IMR-90 (cell line): ENCODE measurements at regions not wholly inside any gene's neighbourhood (a gene's known extent, or its start where the extent isn't known, plus 50 kb on each side); places are given as distances from the start of the nearest gene placed in this dataset.

Experiments used
- ATAC-seq: fragments of 200-7000 bp; cut with Tn5 transposase; 2 replicates; pipeline ENCODE4 v1.9.1; 2020; ENCODE audit warnings: low read depth, mild to moderate bottlenecking, moderate library complexity
- BruUV-seq: library from RNA; stranded (reverse); fragments of 400-500 nt; replicated peaks from 2 replicates; lab custom pipeline; 2021; lab: Mats Ljungman, UMichigan
- CTCF ChIA-PET: fragments of 300-600 bp; formaldehyde crosslinking; extraction: SDS; loops from one replicate; lab custom pipeline; 2021; ENCODE audit warnings: antibody characterized with exemption; lab: Yijun Ruan, JAX
- POLR2A ChIA-PET: fragments of 300-600 bp; sonication (Branson Sonifier 250); formaldehyde crosslinking; loops from one replicate; lab custom pipeline; 2022; ENCODE audit warnings: antibody characterized with exemption; ENCODE audit not compliant: unreplicated experiment; lab: Charles Lee
- DNase-seq: peaks from one replicate; pipeline ENCODE4 v3.0.0; 2013
- H2AFZ ChIP-seq: replicated peaks from 2 replicates; pipeline ENCODE3; 2013; ENCODE audit warnings: low read length, mild to moderate bottlenecking; ENCODE audit not compliant: poor library complexity
- H2AK5ac ChIP-seq: 2 replicates; pipeline ENCODE4 v1.6.1; 2013; ENCODE audit warnings: low read depth, low read length, inconsistent platforms
- H2AK9ac ChIP-seq: replicated peaks from 2 replicates; pipeline ENCODE3; 2013; ENCODE audit warnings: mild to moderate bottlenecking, low read depth, low read length, moderate library complexity; ENCODE audit not compliant: poor library complexity
- H2BK120ac ChIP-seq: 2 replicates; pipeline ENCODE4 v1.6.1; 2013; ENCODE audit warnings: low read depth, low read length, inconsistent platforms
- H2BK15ac ChIP-seq: 3 replicates; pipeline ENCODE4 v1.6.1; 2013; ENCODE audit warnings: low read depth, low read length, inconsistent platforms
- H2BK20ac ChIP-seq: 2 replicates; pipeline ENCODE4 v1.6.1; 2013; ENCODE audit warnings: low read depth, mild to moderate bottlenecking, inconsistent platforms, low read length, moderate library complexity
- H2BK5ac ChIP-seq: 2 replicates; pipeline ENCODE4 v1.6.1; 2013; ENCODE audit warnings: mild to moderate bottlenecking, low read depth, low read length, inconsistent platforms; ENCODE audit not compliant: poor library complexity, severe bottlenecking
- H3K14ac ChIP-seq: replicated peaks from 2 replicates; pipeline ENCODE4 v1.6.1; 2013; ENCODE audit warnings: low read depth, low read length, inconsistent platforms
- H3K18ac ChIP-seq: 2 replicates; pipeline ENCODE4 v1.6.1; 2013; ENCODE audit warnings: low read depth, low read length, control low read depth
- H3K23ac ChIP-seq: 2 replicates; pipeline ENCODE4 v1.6.1; 2013; ENCODE audit warnings: low read depth, low read length, inconsistent platforms
- H3K27ac ChIP-seq: 2 replicates; pipeline ENCODE4 v1.5.1; 2013; ENCODE audit warnings: mild to moderate bottlenecking, control low read depth, low read length; ENCODE audit not compliant: insufficient read depth
- H3K27me3 ChIP-seq: 2 replicates; pipeline ENCODE4 v1.6.1; 2013; ENCODE audit warnings: low read length; ENCODE audit not compliant: control insufficient read depth, insufficient read depth
- H3K36me3 ChIP-seq: 2 replicates; pipeline ENCODE4 v1.6.1; 2013; ENCODE audit warnings: low read length, mixed read lengths; ENCODE audit not compliant: control insufficient read depth, insufficient read depth
- H3K4ac ChIP-seq: 2 replicates; pipeline ENCODE4 v1.6.1; 2013; ENCODE audit warnings: low read depth, low read length, inconsistent platforms
- H3K4me1 ChIP-seq: 2 replicates; pipeline ENCODE4 v1.6.1; 2013; ENCODE audit warnings: low read length, mixed read lengths; ENCODE audit not compliant: control insufficient read depth, insufficient read depth
- H3K4me2 ChIP-seq: 2 replicates; pipeline ENCODE4 v1.6.1; 2013; ENCODE audit warnings: low read depth, mild to moderate bottlenecking, control low read depth, low read length, moderate library complexity
- H3K4me3 ChIP-seq: 2 replicates; pipeline ENCODE4 v1.5.1; 2013; ENCODE audit warnings: low read depth, mild to moderate bottlenecking, control low read depth, low read length, moderate library complexity; ENCODE audit not compliant: insufficient read depth
- H3K56ac ChIP-seq: 2 replicates; pipeline ENCODE4 v1.6.1; 2013; ENCODE audit warnings: low read length, inconsistent platforms; ENCODE audit not compliant: insufficient read depth; ENCODE audit errors: extremely low read depth
- H3K79me1 ChIP-seq, 2 experiments: 2 replicates each; pipeline ENCODE4 v1.6.1; 2013; ENCODE audit warnings: low read length in 2 of 2, inconsistent platforms in 1 of 2, low read depth in 1 of 2
- H3K9ac ChIP-seq: 2 replicates; pipeline ENCODE4 v1.6.1; 2013; ENCODE audit warnings: low read depth, low read length, control low read depth
- H3K9me1 ChIP-seq: 2 replicates; pipeline ENCODE4 v1.6.1; 2013; ENCODE audit warnings: low read length, inconsistent platforms; ENCODE audit not compliant: insufficient read depth
- H3K9me3 ChIP-seq: 2 replicates; pipeline ENCODE4 v1.6.1; 2013; ENCODE audit warnings: low read length; ENCODE audit not compliant: control insufficient read depth, insufficient read depth
- H4K20me1 ChIP-seq: 2 replicates; pipeline ENCODE4 v1.6.1; 2013; ENCODE audit warnings: low read length, inconsistent platforms; ENCODE audit not compliant: insufficient read depth
- H4K5ac ChIP-seq: 2 replicates; pipeline ENCODE4 v1.6.1; 2013; ENCODE audit warnings: mild to moderate bottlenecking, low read depth, low read length, control low read depth
- H4K8ac ChIP-seq, 2 experiments: 2 replicates each; pipeline ENCODE4 v1.6.1; 2013; ENCODE audit warnings: low read depth in 2 of 2, low read length in 2 of 2, control low read depth in 1 of 2, inconsistent platforms in 1 of 2
- H4K91ac ChIP-seq: 2 replicates; pipeline ENCODE4 v1.6.1; 2013; ENCODE audit warnings: low read depth, low read length, inconsistent platforms; ENCODE audit not compliant: insufficient read depth
- BHLHE40 ChIP-seq: fragments of 150-350 bp; IDR thresholded peaks from 2 replicates; pipeline ENCODE4 v1.6.1; 2016; ENCODE audit warnings: mild to moderate bottlenecking, low read depth, low read length
- CEBPB ChIP-seq: IDR thresholded peaks from 2 replicates; pipeline ENCODE4 v1.6.1; 2012; ENCODE audit warnings: low read depth, low read length, improper control_type of control experiment
- CHD1 ChIP-seq: IDR thresholded peaks from 2 replicates; pipeline ENCODE4 v1.6.1; 2012; ENCODE audit warnings: low read depth, low read length, improper control_type of control experiment
- CTCF ChIP-seq: conservative IDR thresholded peaks from 2 replicates; pipeline ENCODE4 v1.5.1; 2012; ENCODE audit warnings: mild to moderate bottlenecking, low read depth, low read length, improper control_type of control experiment
- ELK1 ChIP-seq: fragments of 150-350 bp; IDR thresholded peaks from 2 replicates; pipeline ENCODE4 v1.6.1; 2016; ENCODE audit warnings: low read depth, mild to moderate bottlenecking, low read length, moderate library complexity, borderline replicate concordance
- FOS ChIP-seq: fragments of 150-350 bp; IDR thresholded peaks from 2 replicates; pipeline ENCODE4 v1.6.1; 2016; ENCODE audit warnings: low read depth, low read length
- MAFK ChIP-seq: IDR thresholded peaks from 2 replicates; pipeline ENCODE4 v1.6.1; 2012; ENCODE audit warnings: low read depth, low read length, improper control_type of control experiment
- MAZ ChIP-seq: IDR thresholded peaks from 2 replicates; pipeline ENCODE4 v1.6.1; 2012; ENCODE audit warnings: low read depth, mild to moderate bottlenecking, low read length, improper control_type of control experiment, moderate library complexity, borderline replicate concordance
- MXI1 ChIP-seq: IDR thresholded peaks from 2 replicates; pipeline ENCODE4 v1.6.1; 2012; ENCODE audit warnings: low read depth, mild to moderate bottlenecking, low read length, moderate library complexity, borderline replicate concordance
- NFE2L2 ChIP-seq: fragments of 150-350 bp; IDR thresholded peaks from 2 replicates; pipeline ENCODE4 v1.6.1; 2016; ENCODE audit warnings: low read depth, mild to moderate bottlenecking, low read length
- POLR2A ChIP-seq: IDR thresholded peaks from 2 replicates; pipeline ENCODE4 v1.6.1; 2012; ENCODE audit warnings: mild to moderate bottlenecking, low read depth, low read length
- RAD21 ChIP-seq: IDR thresholded peaks from 2 replicates; pipeline ENCODE4 v1.6.1; 2012; ENCODE audit warnings: low read length, improper control_type of control experiment
- RCOR1 ChIP-seq: IDR thresholded peaks from 2 replicates; pipeline ENCODE4 v1.6.1; 2012; ENCODE audit warnings: mild to moderate bottlenecking, low read length, improper control_type of control experiment; ENCODE audit not compliant: insufficient replicate concordance
- RFX5 ChIP-seq: IDR thresholded peaks from 2 replicates; pipeline ENCODE4 v1.8.0; 2012; ENCODE audit warnings: low read depth, mild to moderate bottlenecking, low read length, moderate library complexity
- SMC3 ChIP-seq: fragments of 150-350 bp; IDR thresholded peaks from 2 replicates; pipeline ENCODE4 v1.6.1; 2016; ENCODE audit warnings: low read depth, mild to moderate bottlenecking, antibody characterized with exemption, low read length, moderate library complexity
- WGBS, 2 experiments: methylation state at CpG; one replicate each; pipeline versions ENCODE4 v1.1.5 to v1.1.7; 2013; ENCODE audit warnings: missing lambda C conversion rate in 2 of 2; ENCODE audit not compliant: insufficient read length in 1 of 2; ENCODE audit errors: extremely low coverage in 2 of 2; 5-methylcytosine and 5-hydroxymethylcytosine counted together
- dilution Hi-C: fragments of 300-500 bp; cut with HindIII; formaldehyde crosslinking; loops from one replicate; pipeline ENCODE4 v1.14.3; 2018; ENCODE audit warnings: low sequenced_read_pairs; ENCODE audit not compliant: unreplicated experiment
- in situ Hi-C: fragments of 300-500 bp; cut with MboI; formaldehyde crosslinking; loops from 3 replicates; pipeline ENCODE4 v1.14.3; 2019; ENCODE audit warnings: low sequenced_read_pairs, inconsistent platforms, mixed read lengths
- intact Hi-C: fragments of 100-400 bp; cut with micrococcal nuclease; formaldehyde crosslinking; loops from 2 replicates; pipeline ENCODE4 v1.10.0; 2022

GRCh38 chr17:77442976-77443747, 302.4 kb downstream of the SEC14L1 start:
- no TSS peak for BruUV-seq
- TF ChIP-seq FOS (no peak), MAZ (no peak), ELK1 (no peak), CHD1 (no peak), RCOR1 (no peak), MXI1 (no peak), MAFK (no peak), RFX5 (no peak), CTCF (no peak), NFE2L2 (no peak), POLR2A (no peak), CEBPB (no peak), SMC3 (no peak), RAD21 (no peak), BHLHE40 (no peak)

More at GRCh38 chr17:77442976-77443747, 302.4 kb downstream of the SEC14L1 start:
- Histone ChIP-seq H4K5ac (no peak overlapping the region), H3K9me1 (peaks cover 39% of the 10 kb centered on the region), H2BK5ac (no peak overlapping the region), H3K23ac (peak overlapping the region; percentile 29; the same call in 1 of the 2 replicates), H3K4ac (no peak overlapping the region), H2BK20ac (0 out of 2 replicates have a peak overlapping the region, but pooled peaks have one; percentile 18), H3K4me2 (no peak overlapping the region), H4K8ac (no peak overlapping the region), H2BK120ac (no peak overlapping the region), H3K4me1 (peaks cover 48% of the 10 kb centered on the region), H3K18ac (no peak overlapping the region), H3K4me3 (no peak overlapping the region), H3K9ac (no peak overlapping the region), H2AK9ac (peak overlapping the region; percentile 17), H3K79me1 (peaks cover 25 to 93% of the 10 kb centered on the region in 2 experiments), H3K14ac (peak overlapping the region; percentile 17), H4K20me1 (peaks cover 96% of the 10 kb centered on the region), H2AFZ (no peak overlapping the region), H3K56ac (no peak overlapping the region), H3K9me3 (no peaks in the 10 kb centered on the region), H3K27ac (no peak overlapping the region), H3K27me3 (no peaks in the 10 kb centered on the region), H2AK5ac (0 out of 2 replicates have a peak overlapping the region, but pooled peaks have one; percentile 7), H2BK15ac (no peak overlapping the region), H3K36me3 (peaks cover 5% of the 10 kb centered on the region), H4K91ac (no peak overlapping the region)
- POLR2A ChIA-PET, result no interaction called here
- CTCF ChIA-PET, result interaction anchor here (0.6 to 0.7 kb wide), 3 partner anchors 18 to 608 kb away, joined by 3 read pairs; no protein-coding TSS in a partner anchor
- intact Hi-C loops (no loop called here), dilution Hi-C loops (no loop called here), in situ Hi-C loops (no loop called here)
- DNase-seq (no peak), ATAC-seq (no peak)
- WGBS, 2 experiments, result 86% methylated on average over 9 of the region's 10 CpGs; no CpG with 5 or more reads in 1 of the 2 experiments
